ENCODE measurements at regions not wholly inside any gene's neighbourhood (a gene's known extent, or its start where the extent isn't known, plus 50 kb on each side); places are given as distances from the start of the nearest gene placed in this dataset.

DNA sequence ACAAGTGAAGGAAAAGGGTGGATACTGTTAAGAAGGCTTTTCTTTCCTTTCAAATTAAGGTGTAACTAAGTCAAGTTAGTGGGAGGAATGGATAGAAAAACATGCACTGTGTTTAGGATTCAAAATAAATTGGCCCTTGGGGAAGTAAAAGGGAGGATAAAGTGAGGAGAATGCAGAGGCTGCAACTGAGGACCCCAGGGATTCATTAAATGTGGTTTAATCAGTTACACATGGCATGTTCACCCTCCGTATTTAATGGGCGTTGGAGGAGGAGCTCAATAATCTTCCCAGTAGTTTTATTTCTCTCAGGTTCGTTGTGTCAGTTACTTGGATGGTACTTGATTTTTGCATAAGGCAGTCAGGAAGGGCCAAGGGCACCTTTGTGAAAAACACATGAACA is 966.3 kb downstream of the JRKL start:
- Mint-ChIP-seq H3K4me3 (ENCODE audit: low read depth) (no peak overlapping the region), H3K27ac (no peak overlapping the region), H3K36me3 (ENCODE audit: insufficient read depth) (no peaks in the 10 kb centered on the region), H3K4me1 (ENCODE audit: low read depth) (no peaks in the 10 kb centered on the region), H3K9me3 (ENCODE audit: low read depth) (no peaks in the 10 kb centered on the region), H3K27me3 (no peaks in the 10 kb centered on the region)
- no peak for DNase-seq (ENCODE audit: low spot score, unreplicated experiment)
- TF ChIP-seq, protein P1, sequence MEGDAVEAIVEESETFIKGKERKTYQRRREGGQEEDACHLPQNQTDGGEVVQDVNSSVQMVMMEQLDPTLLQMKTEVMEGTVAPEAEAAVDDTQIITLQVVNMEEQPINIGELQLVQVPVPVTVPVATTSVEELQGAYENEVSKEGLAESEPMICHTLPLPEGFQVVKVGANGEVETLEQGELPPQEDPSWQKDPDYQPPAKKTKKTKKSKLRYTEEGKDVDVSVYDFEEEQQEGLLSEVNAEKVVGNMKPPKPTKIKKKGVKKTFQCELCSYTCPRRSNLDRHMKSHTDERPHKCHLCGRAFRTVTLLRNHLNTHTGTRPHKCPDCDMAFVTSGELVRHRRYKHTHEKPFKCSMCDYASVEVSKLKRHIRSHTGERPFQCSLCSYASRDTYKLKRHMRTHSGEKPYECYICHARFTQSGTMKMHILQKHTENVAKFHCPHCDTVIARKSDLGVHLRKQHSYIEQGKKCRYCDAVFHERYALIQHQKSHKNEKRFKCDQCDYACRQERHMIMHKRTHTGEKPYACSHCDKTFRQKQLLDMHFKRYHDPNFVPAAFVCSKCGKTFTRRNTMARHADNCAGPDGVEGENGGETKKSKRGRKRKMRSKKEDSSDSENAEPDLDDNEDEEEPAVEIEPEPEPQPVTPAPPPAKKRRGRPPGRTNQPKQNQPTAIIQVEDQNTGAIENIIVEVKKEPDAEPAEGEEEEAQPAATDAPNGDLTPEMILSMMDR (IDR thresholded peaks at IDR 0.05; ENCODE audit: unreplicated experiment): no peak

DNA sequence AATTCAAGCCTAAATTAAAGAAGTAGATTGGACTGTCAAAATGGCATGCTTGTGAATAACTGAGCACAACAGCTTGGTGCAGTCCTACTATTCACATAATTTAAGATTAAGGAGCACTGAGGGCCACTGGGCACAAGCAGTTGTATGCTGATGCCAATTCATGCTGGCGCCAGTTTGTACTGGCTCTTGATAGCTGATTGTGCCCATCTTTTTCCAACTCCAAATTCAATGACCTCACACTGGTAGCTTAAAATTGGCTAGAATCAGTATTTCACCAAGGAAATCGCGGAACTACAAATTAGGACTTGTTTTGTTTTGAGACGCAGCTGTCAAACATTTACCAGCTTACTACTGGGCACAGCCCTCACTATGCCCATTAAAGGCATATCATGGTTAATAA is 969.2 kb downstream of the JRKL start:
- DNase-seq (ENCODE audit: low spot score, unreplicated experiment): no peak
- Mint-ChIP-seq H3K4me1 (ENCODE audit: low read depth) (no peaks in the 10 kb centered on the region), H3K9me3 (ENCODE audit: low read depth) (peaks cover 2% of the 10 kb centered on the region), H3K36me3 (ENCODE audit: insufficient read depth) (no peaks in the 10 kb centered on the region), H3K4me3 (ENCODE audit: low read depth) (no peak overlapping the region), H3K27me3 (no peaks in the 10 kb centered on the region), H3K27ac (no peak overlapping the region)
- TF ChIP-seq, protein P1 (IDR thresholded peaks at IDR 0.05; ENCODE audit: unreplicated experiment): no peak

DNA sequence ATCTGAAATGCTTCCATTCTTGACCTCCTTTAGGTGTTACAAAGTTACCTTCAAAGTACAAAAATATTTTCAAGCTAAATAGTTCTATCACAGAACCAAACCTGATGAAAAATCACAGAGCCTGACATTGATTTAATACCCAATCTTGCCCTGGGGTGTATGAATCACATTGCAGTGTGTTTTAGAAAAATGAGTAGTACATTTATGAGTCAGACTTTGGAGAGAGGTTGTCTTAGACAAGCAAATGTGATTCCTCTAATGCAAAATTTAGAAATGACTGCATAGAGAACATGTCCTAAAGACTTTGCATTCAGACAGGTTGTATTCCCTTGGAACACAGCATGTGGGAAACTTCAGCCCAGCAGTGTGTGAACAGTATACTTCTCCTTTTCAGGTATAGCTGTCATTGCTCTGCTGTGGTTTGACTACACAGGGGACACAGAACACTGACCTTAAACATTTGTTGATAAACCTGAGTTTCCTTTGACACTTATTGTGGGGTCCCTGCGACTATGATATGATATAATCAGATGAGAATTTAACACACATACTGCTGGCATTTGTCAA is 972.1 kb downstream of the JRKL start:
- Mint-ChIP-seq H3K27me3 (no peaks in the 10 kb centered on the region), H3K4me3 (ENCODE audit: low read depth) (no peak overlapping the region), H3K36me3 (ENCODE audit: insufficient read depth) (no peaks in the 10 kb centered on the region), H3K4me1 (ENCODE audit: low read depth) (no peaks in the 10 kb centered on the region), H3K27ac (no peak overlapping the region), H3K9me3 (ENCODE audit: low read depth) (peaks cover 12% of the 10 kb centered on the region)
- no peak for DNase-seq (ENCODE audit: low spot score, unreplicated experiment)
- TF ChIP-seq, protein P1 (IDR thresholded peaks at IDR 0.05; ENCODE audit: unreplicated experiment): no peak

DNA sequence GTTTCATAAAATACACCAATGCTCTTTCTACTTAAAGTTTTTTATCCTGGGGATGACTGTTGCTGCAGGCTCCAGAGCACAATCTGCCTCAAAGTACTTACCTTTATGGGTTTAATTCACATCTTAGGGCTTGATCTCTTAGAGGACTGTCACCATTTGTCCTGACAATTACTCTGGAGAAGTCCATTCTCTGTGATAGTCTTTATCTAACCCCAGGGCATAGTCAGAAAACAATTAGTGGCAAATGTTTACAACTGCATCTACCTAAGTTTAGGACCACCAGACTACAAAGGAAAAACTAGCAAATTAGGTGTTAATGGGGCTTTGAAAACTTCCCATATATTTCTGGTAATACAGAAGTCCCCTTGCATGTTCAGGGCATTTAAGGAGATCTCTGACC is 973.5 kb downstream of the JRKL start:
- H3K9me3 Mint-ChIP-seq (ENCODE audit: low read depth): peaks cover 15% of the 10 kb centered on the region
- TF ChIP-seq, protein P1 (IDR thresholded peaks at IDR 0.05; ENCODE audit: unreplicated experiment): no peak
- no peak overlapping the region for H3K27ac Mint-ChIP-seq
- H3K4me3 Mint-ChIP-seq (ENCODE audit: low read depth): no peak overlapping the region
- no peaks in the 10 kb centered on the region for H3K36me3 Mint-ChIP-seq (ENCODE audit: insufficient read depth)
- H3K27me3 Mint-ChIP-seq: no peaks in the 10 kb centered on the region
- no peaks in the 10 kb centered on the region for H3K4me1 Mint-ChIP-seq (ENCODE audit: low read depth)
- DNase-seq (ENCODE audit: low spot score, unreplicated experiment): no peak

DNA sequence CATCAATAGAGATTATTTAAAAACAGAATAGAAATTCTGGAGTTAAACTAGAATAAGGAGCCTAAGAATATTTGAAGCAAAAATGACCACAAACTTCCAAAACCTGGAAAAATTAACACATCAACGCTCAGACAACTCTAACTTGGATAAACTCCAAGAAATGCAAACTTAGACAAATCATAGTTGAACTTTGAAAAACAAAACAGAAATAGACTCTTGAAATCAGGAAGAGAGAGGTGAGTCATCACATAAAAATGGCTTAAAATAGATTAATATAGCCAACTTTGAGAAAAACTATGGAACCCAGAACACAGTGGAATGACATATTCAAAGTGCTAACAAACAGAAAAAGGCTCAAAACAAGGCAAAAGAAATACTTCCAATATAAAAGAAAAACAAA is 974.2 kb downstream of the JRKL start:
- TF ChIP-seq, protein P1 (IDR thresholded peaks at IDR 0.05; ENCODE audit: unreplicated experiment): no peak
- Mint-ChIP-seq H3K36me3 (ENCODE audit: insufficient read depth) (no peaks in the 10 kb centered on the region), H3K4me3 (ENCODE audit: low read depth) (no peak overlapping the region), H3K4me1 (ENCODE audit: low read depth) (no peaks in the 10 kb centered on the region), H3K9me3 (ENCODE audit: low read depth) (peaks cover 23% of the 10 kb centered on the region), H3K27ac (no peak overlapping the region), H3K27me3 (no peaks in the 10 kb centered on the region)
- no peak for DNase-seq (ENCODE audit: low spot score, unreplicated experiment)

Data from progenitor cell of endocrine pancreas (in vitro differentiated cells).